H1 (cell line): ENCODE measurements at regions not wholly inside any gene's neighbourhood (a gene's known extent, or its start where the extent isn't known, plus 50 kb on each side); places are given as distances from the start of the nearest gene placed in this dataset.

ENCODE experiments used
- BACH1 ChIP-seq: IDR thresholded peaks from 2 replicates; pipeline ENCODE4 v1.6.1; 2012; ENCODE audit warnings: low read length, improper control_type of control experiment
- CHD7 ChIP-seq: fragments of 300-600 bp; sonication (generic); IDR thresholded peaks from 2 replicates; pipeline ENCODE4 v1.7.1; 2012; ENCODE audit warnings: low read length, moderate library complexity, mild to moderate bottlenecking, inconsistent platforms; ENCODE audit not compliant: insufficient replicate concordance
- CREB1 ChIP-seq: IDR thresholded peaks from 2 replicates; pipeline ENCODE4 v1.6.1; 2012; ENCODE audit warnings: inconsistent platforms
- CTBP2 ChIP-seq: IDR thresholded peaks from 2 replicates; pipeline ENCODE4 v1.7.0; 2011; ENCODE audit warnings: borderline replicate concordance, mild to moderate bottlenecking, moderate library complexity, mixed read lengths, low read length; ENCODE audit not compliant: insufficient read depth, insufficient read length
- GTF2F1 ChIP-seq: IDR thresholded peaks from 2 replicates; pipeline ENCODE4 v1.6.1; 2012; ENCODE audit warnings: low read depth, low read length, improper control_type of control experiment, borderline replicate concordance
- HDAC2 ChIP-seq, 2 experiments: fragments of 300-600 bp in 1 of 2; sonication (generic) in 1 of 2; IDR thresholded peaks; 2 replicates each; pipeline ENCODE4 v1.6.1; 2011 to 2012; ENCODE audit warnings: low read depth in 2 of 2, low read length in 2 of 2, mild to moderate bottlenecking in 2 of 2, moderate library complexity in 2 of 2, borderline replicate concordance in 1 of 2, inconsistent platforms in 1 of 2
- MAFK ChIP-seq: IDR thresholded peaks from 2 replicates; pipeline ENCODE4 v1.6.1; 2012; ENCODE audit warnings: low read depth, mild to moderate bottlenecking, improper control_type of control experiment, low read length
- POLR2A ChIP-seq, 2 experiments: IDR thresholded peaks; 1 replicate in 1 of 2; 2 replicates in 1 of 2; pipeline ENCODE4 v1.6.1; 2011; ENCODE audit warnings: low read depth in 2 of 2, low read length in 2 of 2, mild to moderate bottlenecking in 2 of 2; ENCODE audit errors: control extremely low read depth in 1 of 2
- POU5F1 ChIP-seq: IDR thresholded peaks from 2 replicates; pipeline ENCODE4 v1.6.1; 2011; ENCODE audit warnings: low read depth, mild to moderate bottlenecking, low read length, moderate library complexity
- SIX5 ChIP-seq: IDR thresholded peaks from 2 replicates; pipeline ENCODE4 v1.6.1; 2011; ENCODE audit warnings: mild to moderate bottlenecking, low read depth, low read length
- SRF ChIP-seq: IDR thresholded peaks from 2 replicates; pipeline ENCODE4 v1.6.1; 2011; ENCODE audit warnings: mild to moderate bottlenecking, low read depth, low read length, moderate library complexity
- TAF7 ChIP-seq: optimal IDR thresholded peaks from 2 replicates; pipeline ENCODE3; 2011; ENCODE audit warnings: low read depth, mild to moderate bottlenecking, inconsistent platforms, low read length, moderate library complexity, borderline replicate concordance

- TF ChIP-seq CHD7 = no peak
- no peak for TF ChIP-seq HDAC2 (IDR thresholded peaks at IDR 0.05; ENCODE audit: borderline replicate concordance in 1 of 2, low read depth in 2 of 2, low read length in 2 of 2)
- no peak for TF ChIP-seq BACH1
- no peak for TF ChIP-seq POLR2A (IDR thresholded peaks at IDR 0.05; ENCODE audit: control extremely low read depth in 1 of 2, low read depth in 2 of 2, low read length in 2 of 2)
- TF ChIP-seq GTF2F1 = no peak
- TF ChIP-seq MAFK = no peak
- no peak for TF ChIP-seq TAF7
- TF ChIP-seq SIX5 = no peak
- TF ChIP-seq CTBP2 = no peak
- TF ChIP-seq POU5F1 = no peak
- no peak for TF ChIP-seq CREB1
- no peak for TF ChIP-seq SRF
These were observed 490.4 kb upstream of the SEMA3A start (continued) for GRCh38 chr7:84684836-84685480.
